ENCODE measurements at regions not wholly inside any gene's neighbourhood (a gene's known extent, or its start where the extent isn't known, plus 50 kb on each side); places are given as distances from the start of the nearest gene placed in this dataset.

- no CpG with 5 or more reads among the region's 3 CpGs for WGBS (ENCODE audit: insufficient coverage)
- DNase-seq: no peak
- Histone ChIP-seq H3K4me1 (ENCODE audit: control insufficient read depth, insufficient read depth, low read length) (no peaks in the 10 kb centered on the region), H3K27me3 (ENCODE audit: control insufficient read depth, insufficient read depth, low read length) (no peaks in the 10 kb centered on the region), H3K9me3 (replicated peaks; ENCODE audit: control insufficient read depth, low read depth, low read length) (no peaks in the 10 kb centered on the region), H3K4me3 (ENCODE audit: low read length) (no peak overlapping the region), H3K36me3 (ENCODE audit: control insufficient read depth, insufficient read depth, low read length) (no peaks in the 10 kb centered on the region), H3K27ac (ENCODE audit: low read length) (no peak overlapping the region)
Measured at GRCh38 chr4:84041426-84041825, 457.7 kb downstream of the NKX6-1 start.

- no peak overlapping the region for H3K4me3 ChIP-seq (ENCODE audit: low read length)
- H3K36me3 ChIP-seq (ENCODE audit: control insufficient read depth, insufficient read depth, low read length): no peaks in the 10 kb centered on the region
- H3K27me3 ChIP-seq (ENCODE audit: control insufficient read depth, insufficient read depth, low read length): no peaks in the 10 kb centered on the region
- no peak overlapping the region for H3K27ac ChIP-seq (ENCODE audit: low read length)
- WGBS (ENCODE audit: insufficient coverage): no CpG with 5 or more reads among the region's 4 CpGs
- DNase-seq: peak; percentile 1
- no peaks in the 10 kb centered on the region for H3K9me3 ChIP-seq (replicated peaks; ENCODE audit: control insufficient read depth, low read depth, low read length)
- H3K4me1 ChIP-seq (ENCODE audit: control insufficient read depth, insufficient read depth, low read length): no peaks in the 10 kb centered on the region
Measured at GRCh38 chr4:84035568-84035967, 463.5 kb downstream of the NKX6-1 start.

- 80% methylated on average over 1 of the region's 2 CpGs for WGBS (ENCODE audit: insufficient coverage)
- Histone ChIP-seq H3K4me3 (ENCODE audit: low read length) (no peak overlapping the region), H3K27ac (ENCODE audit: low read length) (no peak overlapping the region), H3K27me3 (ENCODE audit: control insufficient read depth, insufficient read depth, low read length) (no peaks in the 10 kb centered on the region), H3K36me3 (ENCODE audit: control insufficient read depth, insufficient read depth, low read length) (no peaks in the 10 kb centered on the region), H3K9me3 (replicated peaks; ENCODE audit: control insufficient read depth, low read depth, low read length) (no peaks in the 10 kb centered on the region), H3K4me1 (ENCODE audit: control insufficient read depth, insufficient read depth, low read length) (no peaks in the 10 kb centered on the region)
- no peak for DNase-seq
Measured at GRCh38 chr4:84032372-84032771, 466.7 kb downstream of the NKX6-1 start.

GRCh38 chr4:84031401-84031800 is 467.7 kb downstream of the NKX6-1 start:
- Histone ChIP-seq H3K36me3 (ENCODE audit: control insufficient read depth, insufficient read depth, low read length) (no peaks in the 10 kb centered on the region), H3K9me3 (replicated peaks; ENCODE audit: control insufficient read depth, low read depth, low read length) (no peaks in the 10 kb centered on the region), H3K27ac (ENCODE audit: low read length) (no peak overlapping the region), H3K4me3 (ENCODE audit: low read length) (no peak overlapping the region), H3K27me3 (ENCODE audit: control insufficient read depth, insufficient read depth, low read length) (no peaks in the 10 kb centered on the region), H3K4me1 (ENCODE audit: control insufficient read depth, insufficient read depth, low read length) (no peaks in the 10 kb centered on the region)
- DNase-seq: no peak
- WGBS (ENCODE audit: insufficient coverage): 58% methylated on average over 3 of the region's 4 CpGs

- no peak overlapping the region for H3K4me3 ChIP-seq (ENCODE audit: low read length)
- H3K27me3 ChIP-seq (ENCODE audit: control insufficient read depth, insufficient read depth, low read length): no peaks in the 10 kb centered on the region
- H3K4me1 ChIP-seq (ENCODE audit: control insufficient read depth, insufficient read depth, low read length): no peaks in the 10 kb centered on the region
- no peaks in the 10 kb centered on the region for H3K9me3 ChIP-seq (replicated peaks; ENCODE audit: control insufficient read depth, low read depth, low read length)
- DNase-seq: no peak
- no CpG with 5 or more reads among the region's 2 CpGs for WGBS (ENCODE audit: insufficient coverage)
- H3K36me3 ChIP-seq (ENCODE audit: control insufficient read depth, insufficient read depth, low read length): no peaks in the 10 kb centered on the region
- H3K27ac ChIP-seq (ENCODE audit: low read length): no peak overlapping the region
Measured at GRCh38 chr4:84028340-84028739, 470.8 kb downstream of the NKX6-1 start.

- H3K27me3 ChIP-seq (ENCODE audit: control insufficient read depth, insufficient read depth, low read length): no peaks in the 10 kb centered on the region
- DNase-seq: peak; percentile 27
- WGBS (ENCODE audit: insufficient coverage): 40% methylated on average over 1 of the region's 2 CpGs
- no peak overlapping the region for H3K27ac ChIP-seq (ENCODE audit: low read length)
- no peak overlapping the region for H3K4me3 ChIP-seq (ENCODE audit: low read length)
- no peaks in the 10 kb centered on the region for H3K4me1 ChIP-seq (ENCODE audit: control insufficient read depth, insufficient read depth, low read length)
- no peaks in the 10 kb centered on the region for H3K36me3 ChIP-seq (ENCODE audit: control insufficient read depth, insufficient read depth, low read length)
- no peaks in the 10 kb centered on the region for H3K9me3 ChIP-seq (replicated peaks; ENCODE audit: control insufficient read depth, low read depth, low read length)
Measured at GRCh38 chr4:84024405-84024804, 474.7 kb downstream of the NKX6-1 start.

- Histone ChIP-seq H3K27me3 (ENCODE audit: control insufficient read depth, insufficient read depth, low read length) (no peaks in the 10 kb centered on the region), H3K36me3 (ENCODE audit: control insufficient read depth, insufficient read depth, low read length) (no peaks in the 10 kb centered on the region), H3K9me3 (replicated peaks; ENCODE audit: control insufficient read depth, low read depth, low read length) (no peaks in the 10 kb centered on the region), H3K27ac (ENCODE audit: low read length) (no peak overlapping the region), H3K4me1 (ENCODE audit: control insufficient read depth, insufficient read depth, low read length) (no peaks in the 10 kb centered on the region), H3K4me3 (ENCODE audit: low read length) (no peak overlapping the region)
- DNase-seq: no peak
- no CpG with 5 or more reads among the region's 5 CpGs for WGBS (ENCODE audit: insufficient coverage)
Measured at GRCh38 chr4:84022564-84022963, 476.5 kb downstream of the NKX6-1 start.

- Histone ChIP-seq H3K36me3 (ENCODE audit: control insufficient read depth, insufficient read depth, low read length) (no peaks in the 10 kb centered on the region), H3K27ac (ENCODE audit: low read length) (no peak overlapping the region), H3K4me3 (ENCODE audit: low read length) (no peak overlapping the region), H3K27me3 (ENCODE audit: control insufficient read depth, insufficient read depth, low read length) (no peaks in the 10 kb centered on the region), H3K4me1 (ENCODE audit: control insufficient read depth, insufficient read depth, low read length) (no peaks in the 10 kb centered on the region), H3K9me3 (replicated peaks; ENCODE audit: control insufficient read depth, low read depth, low read length) (no peaks in the 10 kb centered on the region)
- DNase-seq: no peak
- no CpG with 5 or more reads among the region's 2 CpGs for WGBS (ENCODE audit: insufficient coverage)
Measured at GRCh38 chr4:84019626-84020025, 479.5 kb downstream of the NKX6-1 start.

GRCh38 chr4:84003046-84003445 is 467.1 kb downstream of the GPAT3 start:
- no peaks in the 10 kb centered on the region for H3K27me3 ChIP-seq (ENCODE audit: control insufficient read depth, insufficient read depth, low read length)
- WGBS (ENCODE audit: insufficient coverage): 71% methylated on average over 1 of the region's 2 CpGs
- no peak overlapping the region for H3K4me3 ChIP-seq (ENCODE audit: low read length)
- H3K27ac ChIP-seq (ENCODE audit: low read length): no peak overlapping the region
- H3K9me3 ChIP-seq (replicated peaks; ENCODE audit: control insufficient read depth, low read depth, low read length): no peaks in the 10 kb centered on the region
- H3K4me1 ChIP-seq (ENCODE audit: control insufficient read depth, insufficient read depth, low read length): no peaks in the 10 kb centered on the region
- DNase-seq: no peak
- H3K36me3 ChIP-seq (ENCODE audit: control insufficient read depth, insufficient read depth, low read length): no peaks in the 10 kb centered on the region

GRCh38 chr4:84001876-84002569 is 466.1 kb downstream of the GPAT3 start:
- DNase-seq: no peak
- no peaks in the 10 kb centered on the region for H3K4me1 ChIP-seq (ENCODE audit: control insufficient read depth, insufficient read depth, low read length)
- H3K27ac ChIP-seq (ENCODE audit: low read length): no peak overlapping the region
- H3K27me3 ChIP-seq (ENCODE audit: control insufficient read depth, insufficient read depth, low read length): no peaks in the 10 kb centered on the region
- H3K4me3 ChIP-seq (ENCODE audit: low read length): no peak overlapping the region
- H3K36me3 ChIP-seq (ENCODE audit: control insufficient read depth, insufficient read depth, low read length): no peaks in the 10 kb centered on the region
- no CpG with 5 or more reads among the region's 2 CpGs for WGBS (ENCODE audit: insufficient coverage)
- H3K9me3 ChIP-seq (replicated peaks; ENCODE audit: control insufficient read depth, low read depth, low read length): no peaks in the 10 kb centered on the region

- Histone ChIP-seq H3K9me3 (replicated peaks; ENCODE audit: control insufficient read depth, low read depth, low read length) (no peaks in the 10 kb centered on the region), H3K4me3 (ENCODE audit: low read length) (no peak overlapping the region), H3K27me3 (ENCODE audit: control insufficient read depth, insufficient read depth, low read length) (no peaks in the 10 kb centered on the region), H3K36me3 (ENCODE audit: control insufficient read depth, insufficient read depth, low read length) (no peaks in the 10 kb centered on the region), H3K4me1 (ENCODE audit: control insufficient read depth, insufficient read depth, low read length) (no peaks in the 10 kb centered on the region), H3K27ac (ENCODE audit: low read length) (no peak overlapping the region)
- DNase-seq: no peak
- WGBS (ENCODE audit: insufficient coverage): no CpG with 5 or more reads among the region's 3 CpGs
Measured at GRCh38 chr4:83996254-83996653, 460.3 kb downstream of the GPAT3 start.

Measured in muscle of leg (tissue), 3 donors.